IPS DF 4.7 (cell line): ENCODE measurements at regions not wholly inside any gene's neighbourhood (a gene's known extent, or its start where the extent isn't known, plus 50 kb on each side); places are given as distances from the start of the nearest gene placed in this dataset.

ENCODE experiments used
- DNase-seq: peaks from one replicate; pipeline ENCODE4 v3.0.0-alpha.2; 2013; ENCODE audit warnings: low spot score; ENCODE audit errors: extremely low read depth

GRCh38 chr7:116417593-116418345 is 81.8 kb upstream of the CAV2 start:
- DNase-seq = no peak

GRCh38 chr7:116418524-116418923 is 81.0 kb upstream of the CAV2 start:
- no peak for DNase-seq

GRCh38 chr7:116420003-116420402 is 79.5 kb upstream of the CAV2 start:
- DNase-seq = no peak

- DNase-seq = no peak
Measured at GRCh38 chr7:116421298-116421697, 78.2 kb upstream of the CAV2 start.

GRCh38 chr7:116422683-116423082 is 76.9 kb upstream of the CAV2 start:
- no peak for DNase-seq

GRCh38 chr7:116423499-116423898 is 76.0 kb upstream of the CAV2 start:
- no peak for DNase-seq

- no peak for DNase-seq
Measured at GRCh38 chr7:116425647-116426209, 73.8 kb upstream of the CAV2 start.

- no peak for DNase-seq
Measured at GRCh38 chr7:116426428-116427156, 72.9 kb upstream of the CAV2 start.

- no peak for DNase-seq
Measured at GRCh38 chr7:116429986-116430619, 69.4 kb upstream of the CAV2 start.

GRCh38 chr7:116431787-116432526 is 67.6 kb upstream of the CAV2 start:
- DNase-seq = no peak

- no peak for DNase-seq
Measured at GRCh38 chr7:116432527-116432916, 67.0 kb upstream of the CAV2 start.

GRCh38 chr7:116433246-116433645 is 66.3 kb upstream of the CAV2 start:
- DNase-seq = no peak

GRCh38 chr7:116434820-116435341 is 64.7 kb upstream of the CAV2 start:
- no peak for DNase-seq

- DNase-seq = no peak
Measured at GRCh38 chr7:116436305-116436826, 63.2 kb upstream of the CAV2 start.

- no peak for DNase-seq
Measured at GRCh38 chr7:116438267-116438666, 61.3 kb upstream of the CAV2 start.

- no peak for DNase-seq
Measured at GRCh38 chr7:116439005-116439404, 60.5 kb upstream of the CAV2 start.

- DNase-seq = no peak
Measured at GRCh38 chr7:116439841-116440549, 59.5 kb upstream of the CAV2 start.

- no peak for DNase-seq
Measured at GRCh38 chr7:116441534-116441933, 58.0 kb upstream of the CAV2 start.

- DNase-seq = no peak
Measured at GRCh38 chr7:116443101-116443523, 56.4 kb upstream of the CAV2 start.

GRCh38 chr7:116443646-116444045 is 55.9 kb upstream of the CAV2 start:
- DNase-seq = no peak
